HL-60 (cell line): ENCODE measurements at regions not wholly inside any gene's neighbourhood (a gene's known extent, or its start where the extent isn't known, plus 50 kb on each side); places are given as distances from the start of the nearest gene placed in this dataset.

Source experiments
- DNase-seq, 2 experiments: peaks; one replicate each; pipeline ENCODE4 v3.0.0-alpha.2; 2010 to 2020; ENCODE audit warnings: low read depth in 1 of 2, low spot score in 1 of 2
- H3K27ac ChIP-seq: fragments of 250-450 bp; sonication (Bioruptor Pico); replicated peaks from 2 replicates; pipeline ENCODE4 v1.5.1; 2020; ENCODE audit warnings: mild to moderate bottlenecking, moderate library complexity
- H3K27me3 ChIP-seq: fragments of 250-450 bp; sonication (Bioruptor Pico); 2 replicates; pipeline ENCODE4 v1.5.1; 2021; ENCODE audit warnings: mild to moderate bottlenecking, moderate library complexity; ENCODE audit not compliant: insufficient read depth, poor library complexity, severe bottlenecking
- H3K4me3 ChIP-seq: replicated peaks from 2 replicates; pipeline ENCODE4 v1.5.1; 2011; ENCODE audit warnings: mild to moderate bottlenecking, control low read depth, low read length; ENCODE audit not compliant: insufficient read depth
- CTCF ChIP-seq: IDR thresholded peaks from one replicate; pipeline ENCODE4 v1.5.1; 2011; ENCODE audit warnings: low read length, control low read depth, inconsistent platforms; ENCODE audit not compliant: insufficient read depth
- GABPA ChIP-seq: IDR thresholded peaks from 2 replicates; pipeline ENCODE4 v1.6.1; 2012; ENCODE audit warnings: low read depth
- POLR2AphosphoS5 ChIP-seq: IDR thresholded peaks from 2 replicates; pipeline ENCODE4 v1.6.1; 2012; ENCODE audit warnings: low read depth
- REST ChIP-seq: IDR thresholded peaks from 2 replicates; pipeline ENCODE4 v1.6.1; 2012; ENCODE audit warnings: low read depth; ENCODE audit not compliant: insufficient replicate concordance
- SPI1 ChIP-seq: IDR thresholded peaks from 2 replicates; pipeline ENCODE4 v1.6.1; 2012; ENCODE audit warnings: low read depth, mild to moderate bottlenecking, borderline replicate concordance

- DNase-seq, result no peak
- TF ChIP-seq CTCF (no peak), POLR2AphosphoS5 (no peak), SPI1 (no peak), REST (no peak), GABPA (no peak)
- Histone ChIP-seq H3K27ac (no peak overlapping the region), H3K27me3 (no peaks in the 10 kb centered on the region), H3K4me3 (no peak overlapping the region)
These were observed 113.0 kb upstream of the DPP6 start for GRCh38 chr7:153939177-153939576.

GRCh38 chr7:153939654-153940053, 112.5 kb upstream of the DPP6 start:
- no peak for DNase-seq
- Histone ChIP-seq H3K4me3 (no peak overlapping the region), H3K27ac (no peak overlapping the region), H3K27me3 (no peaks in the 10 kb centered on the region)
- TF ChIP-seq SPI1, result no peak
- TF ChIP-seq GABPA, result no peak
- no peak for TF ChIP-seq POLR2AphosphoS5
- TF ChIP-seq REST, result no peak
- no peak for TF ChIP-seq CTCF

GRCh38 chr7:153941061-153941460, 111.1 kb upstream of the DPP6 start:
- no peak for TF ChIP-seq REST
- no peak for TF ChIP-seq GABPA
- no peak for TF ChIP-seq POLR2AphosphoS5
- no peak for TF ChIP-seq CTCF
- no peak for TF ChIP-seq SPI1
- no peak overlapping the region for H3K27ac ChIP-seq
- no peak for DNase-seq
- H3K4me3 ChIP-seq, result no peak overlapping the region
- no peaks in the 10 kb centered on the region for H3K27me3 ChIP-seq
